ENCODE measurements at regions not wholly inside any gene's neighbourhood (a gene's known extent, or its start where the extent isn't known, plus 50 kb on each side); places are given as distances from the start of the nearest gene placed in this dataset.

DNA sequence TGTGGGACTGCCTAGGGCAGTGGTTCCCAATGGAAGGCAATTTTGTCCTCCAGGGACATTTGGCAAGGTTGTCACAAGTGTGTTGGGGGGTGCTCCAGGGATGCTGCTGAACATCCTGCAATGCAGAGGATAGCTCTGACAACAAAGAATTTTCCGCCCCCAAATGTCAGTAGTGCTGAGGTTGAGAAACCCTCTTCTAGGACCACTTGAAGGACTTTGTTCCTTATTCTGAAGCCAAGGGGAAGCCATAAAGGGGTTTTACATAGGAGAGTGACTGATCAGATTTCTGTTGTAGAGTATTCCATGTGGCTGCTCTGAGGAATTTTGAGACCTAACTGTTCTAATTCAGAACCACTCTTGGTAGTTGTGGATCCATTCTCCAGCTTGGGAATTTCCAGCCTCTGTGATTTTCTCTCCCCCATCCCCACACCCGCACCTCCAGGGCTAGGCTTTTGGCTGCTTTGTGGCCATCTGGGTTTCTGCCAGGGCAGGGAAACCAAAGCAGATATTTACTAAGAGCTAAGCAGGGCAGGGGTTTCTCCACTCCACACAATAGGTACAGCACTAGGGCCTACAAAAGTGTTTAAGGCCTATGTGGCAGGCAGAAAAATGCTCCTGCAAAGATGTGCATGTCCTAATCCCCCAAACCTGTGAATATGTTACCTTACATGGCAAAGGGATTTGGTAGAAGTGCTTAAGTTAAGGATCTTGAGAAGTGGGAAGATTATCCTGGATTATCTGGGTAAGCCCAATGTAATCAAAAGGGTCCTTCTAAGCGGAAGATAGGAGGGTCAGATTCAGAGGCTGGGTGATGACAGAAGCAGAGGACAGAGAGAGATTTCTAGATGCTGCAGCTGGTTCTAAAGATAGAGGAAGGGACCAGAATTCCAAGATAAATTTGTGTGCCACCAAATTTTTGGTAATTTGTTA is 135.4 kb downstream of the TMEM17 start:
- 0 out of 2 replicates have a peak, but pooled peaks cover 4% of the 10 kb centered on the region for H3K36me3 ChIP-seq (ENCODE audit: control insufficient read depth, insufficient read depth, low read length)
- peaks cover 30% of the 10 kb centered on the region for H3K9me3 ChIP-seq (ENCODE audit: control insufficient read depth, insufficient read depth, low read depth, low read length)
- H3K27me3 ChIP-seq (ENCODE audit: control insufficient read depth, insufficient read depth, low read length) = no peaks in the 10 kb centered on the region
- no peak overlapping the region for H3K9ac ChIP-seq (ENCODE audit: low read length)
- H3K27ac ChIP-seq (ENCODE audit: low read depth, low read length) = no peak overlapping the region
- H3K4me3 ChIP-seq (ENCODE audit: low read depth, low read length) = no peak overlapping the region
- peaks cover 22% of the 10 kb centered on the region for H3K4me1 ChIP-seq (ENCODE audit: control insufficient read depth, insufficient read depth, low read length)

GRCh38 chr2:62369541-62370202 is 136.3 kb downstream of the TMEM17 start:
- no peaks in the 10 kb centered on the region for H3K27me3 ChIP-seq (ENCODE audit: control insufficient read depth, insufficient read depth, low read length)
- no peak overlapping the region for H3K4me3 ChIP-seq (ENCODE audit: low read depth, low read length)
- H3K4me1 ChIP-seq (ENCODE audit: control insufficient read depth, insufficient read depth, low read length) = peaks cover 23% of the 10 kb centered on the region
- no peak overlapping the region for H3K27ac ChIP-seq (ENCODE audit: low read depth, low read length)
- H3K36me3 ChIP-seq (ENCODE audit: control insufficient read depth, insufficient read depth, low read length) = 0 out of 2 replicates have a peak, but pooled peaks cover 4% of the 10 kb centered on the region
- no peak overlapping the region for H3K9ac ChIP-seq (ENCODE audit: low read length)
- H3K9me3 ChIP-seq (ENCODE audit: control insufficient read depth, insufficient read depth, low read depth, low read length) = peaks cover 30% of the 10 kb centered on the region

- peaks cover 26% of the 10 kb centered on the region for H3K4me1 ChIP-seq (ENCODE audit: control insufficient read depth, insufficient read depth, low read length)
- peaks cover 12% of the 10 kb centered on the region for H3K9me3 ChIP-seq (ENCODE audit: control insufficient read depth, insufficient read depth, low read depth, low read length)
- no peak overlapping the region for H3K27ac ChIP-seq (ENCODE audit: low read depth, low read length)
- H3K4me3 ChIP-seq (ENCODE audit: low read depth, low read length) = no peak overlapping the region
- no peaks in the 10 kb centered on the region for H3K27me3 ChIP-seq (ENCODE audit: control insufficient read depth, insufficient read depth, low read length)
- no peaks in the 10 kb centered on the region for H3K36me3 ChIP-seq (ENCODE audit: control insufficient read depth, insufficient read depth, low read length)
- no peak overlapping the region for H3K9ac ChIP-seq (ENCODE audit: low read length)
These were observed 141.0 kb downstream of the TMEM17 start for GRCh38 chr2:62364791-62365528.

DNA sequence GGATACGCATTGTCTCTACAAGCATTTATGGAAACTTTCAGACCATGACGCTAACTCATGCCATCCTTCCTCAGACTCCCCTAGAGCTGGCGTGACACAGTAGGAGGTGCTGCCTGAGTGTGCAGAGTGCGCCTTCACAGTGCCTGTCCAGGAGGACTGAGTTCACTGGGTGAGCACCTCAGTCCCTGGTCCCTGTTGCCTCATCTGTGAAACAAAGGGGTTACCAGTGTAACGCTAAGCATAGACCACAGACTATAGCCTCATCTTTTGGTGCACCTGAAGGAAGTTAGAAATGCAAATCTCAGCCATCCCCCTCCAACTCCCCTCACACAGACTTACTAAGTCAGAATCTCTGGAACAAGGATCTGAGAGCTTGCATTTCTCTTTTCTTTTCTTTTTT is 142.8 kb downstream of the TMEM17 start:
- H3K4me3 ChIP-seq (ENCODE audit: low read depth, low read length) = no peak overlapping the region
- H3K9ac ChIP-seq (ENCODE audit: low read length) = no peak overlapping the region
- H3K4me1 ChIP-seq (ENCODE audit: control insufficient read depth, insufficient read depth, low read length) = peaks cover 22% of the 10 kb centered on the region
- H3K9me3 ChIP-seq (ENCODE audit: control insufficient read depth, insufficient read depth, low read depth, low read length) = peaks cover 12% of the 10 kb centered on the region
- no peaks in the 10 kb centered on the region for H3K36me3 ChIP-seq (ENCODE audit: control insufficient read depth, insufficient read depth, low read length)
- no peaks in the 10 kb centered on the region for H3K27me3 ChIP-seq (ENCODE audit: control insufficient read depth, insufficient read depth, low read length)
- H3K27ac ChIP-seq (ENCODE audit: low read depth, low read length) = no peak overlapping the region

DNA sequence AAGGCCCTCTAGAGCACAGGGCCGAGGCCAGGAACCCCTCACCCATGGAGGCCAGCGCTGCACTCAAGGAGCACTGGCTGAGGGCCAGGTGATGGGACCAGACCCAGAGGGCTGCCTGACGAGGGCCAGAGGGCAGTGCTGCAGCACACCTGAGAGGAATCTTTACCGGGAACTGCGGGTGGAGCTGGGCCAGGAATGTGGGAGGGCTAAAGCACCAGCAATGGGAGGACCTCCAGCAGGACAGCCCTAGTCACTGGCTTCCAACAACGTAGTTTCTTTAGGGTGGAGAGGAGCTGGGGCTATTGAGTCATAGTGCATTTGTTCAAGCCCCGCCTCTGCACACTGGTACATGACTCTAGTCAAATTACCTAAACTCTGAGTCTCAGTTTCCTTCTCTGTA is 143.4 kb downstream of the TMEM17 start:
- no peak overlapping the region for H3K4me3 ChIP-seq (ENCODE audit: low read depth, low read length)
- no peak overlapping the region for H3K27ac ChIP-seq (ENCODE audit: low read depth, low read length)
- peaks cover 22% of the 10 kb centered on the region for H3K4me1 ChIP-seq (ENCODE audit: control insufficient read depth, insufficient read depth, low read length)
- H3K27me3 ChIP-seq (ENCODE audit: control insufficient read depth, insufficient read depth, low read length) = no peaks in the 10 kb centered on the region
- no peak overlapping the region for H3K9ac ChIP-seq (ENCODE audit: low read length)
- H3K9me3 ChIP-seq (ENCODE audit: control insufficient read depth, insufficient read depth, low read depth, low read length) = peaks cover 12% of the 10 kb centered on the region
- no peaks in the 10 kb centered on the region for H3K36me3 ChIP-seq (ENCODE audit: control insufficient read depth, insufficient read depth, low read length)

DNA sequence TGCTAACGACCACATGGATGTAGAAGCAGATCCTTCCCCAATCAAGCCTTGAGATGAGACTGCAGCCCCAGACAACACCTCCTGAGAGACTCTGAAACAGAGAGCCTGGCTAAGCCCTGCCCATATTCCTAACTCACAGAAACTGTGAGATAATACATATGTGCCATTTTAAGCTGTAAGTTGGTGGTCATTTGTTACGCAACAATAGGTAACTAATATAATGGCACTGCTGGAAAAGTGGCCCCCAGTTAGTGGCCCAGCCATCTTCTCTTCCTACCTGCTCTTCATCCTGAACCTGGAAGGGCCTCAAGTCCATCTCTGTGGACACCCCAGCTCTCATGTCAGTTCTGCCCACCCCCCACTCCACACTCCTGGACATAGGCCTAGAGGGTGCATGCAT is 144.0 kb downstream of the TMEM17 start:
- Histone ChIP-seq H3K9me3 (ENCODE audit: control insufficient read depth, insufficient read depth, low read depth, low read length) (peaks cover 12% of the 10 kb centered on the region), H3K27me3 (ENCODE audit: control insufficient read depth, insufficient read depth, low read length) (no peaks in the 10 kb centered on the region), H3K27ac (ENCODE audit: low read depth, low read length) (no peak overlapping the region), H3K36me3 (ENCODE audit: control insufficient read depth, insufficient read depth, low read length) (no peaks in the 10 kb centered on the region), H3K4me3 (ENCODE audit: low read depth, low read length) (no peak overlapping the region), H3K4me1 (ENCODE audit: control insufficient read depth, insufficient read depth, low read length) (peaks cover 22% of the 10 kb centered on the region), H3K9ac (ENCODE audit: low read length) (no peak overlapping the region)

DNA sequence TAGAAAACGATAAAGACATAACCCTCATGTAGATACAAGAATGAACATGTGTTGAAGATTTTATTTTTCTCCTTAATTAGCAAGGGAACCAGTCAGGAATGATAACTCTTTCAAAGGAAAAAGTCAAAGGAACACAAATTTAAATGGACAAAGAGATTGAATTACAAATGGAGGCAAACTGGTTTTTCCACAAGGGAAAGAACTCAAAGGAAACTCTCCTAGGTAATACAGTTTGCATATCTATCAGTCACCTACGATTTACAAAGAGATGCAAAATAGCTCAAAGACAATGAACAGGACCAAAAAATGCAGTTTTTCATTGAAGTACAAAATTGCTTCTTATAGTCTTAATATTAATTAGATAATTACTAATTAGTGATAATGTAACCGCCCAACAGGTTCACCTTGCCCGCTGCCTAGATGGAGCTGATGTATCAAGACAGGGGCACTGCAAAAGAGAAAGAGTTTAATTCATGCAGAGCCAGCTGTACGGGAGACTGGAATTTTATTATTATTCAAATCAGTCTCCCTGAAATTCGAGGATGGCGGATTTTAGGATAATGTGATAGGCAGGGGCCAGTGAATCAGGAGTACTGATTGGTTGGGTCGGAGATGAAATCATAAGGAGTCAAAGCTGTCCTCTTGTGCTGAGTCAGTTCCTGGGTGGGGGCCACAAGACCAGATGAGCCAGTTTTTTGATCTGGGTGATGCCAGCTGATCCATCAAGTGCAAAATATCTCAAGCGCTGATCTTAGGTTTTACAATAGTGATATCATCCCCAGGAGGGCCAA is 151.0 kb downstream of the TMEM17 start:
- H3K4me3 ChIP-seq (ENCODE audit: low read depth, low read length) = peak overlapping the region; percentile 22
- peak overlapping the region; percentile 57 for H3K9ac ChIP-seq (ENCODE audit: low read length)
- H3K36me3 ChIP-seq (ENCODE audit: control insufficient read depth, insufficient read depth, low read length) = no peaks in the 10 kb centered on the region
- H3K4me1 ChIP-seq (ENCODE audit: control insufficient read depth, insufficient read depth, low read length) = peaks cover 13% of the 10 kb centered on the region
- peak overlapping the region; percentile 95 for H3K27ac ChIP-seq (ENCODE audit: low read depth, low read length)
- no peaks in the 10 kb centered on the region for H3K27me3 ChIP-seq (ENCODE audit: control insufficient read depth, insufficient read depth, low read length)
- peaks cover 10% of the 10 kb centered on the region; the same call in 1 of the 2 replicates for H3K9me3 ChIP-seq (ENCODE audit: control insufficient read depth, insufficient read depth, low read depth, low read length)

GRCh38 chr2:62352031-62352430 is 154.0 kb downstream of the TMEM17 start:
- no peak overlapping the region for H3K27ac ChIP-seq (ENCODE audit: low read depth, low read length)
- peaks cover 16% of the 10 kb centered on the region for H3K4me1 ChIP-seq (ENCODE audit: control insufficient read depth, insufficient read depth, low read length)
- H3K9ac ChIP-seq (ENCODE audit: low read length) = no peak overlapping the region
- no peaks in the 10 kb centered on the region for H3K36me3 ChIP-seq (ENCODE audit: control insufficient read depth, insufficient read depth, low read length)
- H3K27me3 ChIP-seq (ENCODE audit: control insufficient read depth, insufficient read depth, low read length) = no peaks in the 10 kb centered on the region
- no peak overlapping the region for H3K4me3 ChIP-seq (ENCODE audit: low read depth, low read length)
- H3K9me3 ChIP-seq (ENCODE audit: control insufficient read depth, insufficient read depth, low read depth, low read length) = peaks cover 10% of the 10 kb centered on the region; the same call in 1 of the 2 replicates

DNA sequence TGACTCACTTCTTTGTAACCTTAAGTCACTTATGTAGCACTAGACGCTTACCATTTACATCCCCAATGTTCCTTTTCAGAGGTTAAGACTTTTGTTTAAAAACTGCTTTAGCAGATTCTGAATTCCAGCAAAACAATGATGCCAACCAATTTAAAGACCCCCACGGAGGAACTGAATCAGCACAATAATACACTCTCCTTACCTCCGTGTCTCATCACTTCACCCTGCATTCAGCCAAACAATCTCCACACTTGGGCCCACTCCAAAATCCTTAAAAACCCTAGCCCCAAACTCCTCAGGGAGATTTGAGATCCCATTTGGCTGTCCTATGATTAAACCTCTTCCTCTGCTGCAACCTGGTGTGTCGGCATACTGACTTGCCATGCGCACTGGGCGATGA is 153.9 kb downstream of the B3GNT2 start:
- Histone ChIP-seq H3K4me3 (ENCODE audit: low read depth, low read length) (no peak overlapping the region), H3K9me3 (ENCODE audit: control insufficient read depth, insufficient read depth, low read depth, low read length) (peaks cover 10% of the 10 kb centered on the region; the same call in 1 of the 2 replicates), H3K9ac (ENCODE audit: low read length) (no peak overlapping the region), H3K36me3 (ENCODE audit: control insufficient read depth, insufficient read depth, low read length) (no peaks in the 10 kb centered on the region), H3K4me1 (ENCODE audit: control insufficient read depth, insufficient read depth, low read length) (peaks cover 10% of the 10 kb centered on the region), H3K27me3 (ENCODE audit: control insufficient read depth, insufficient read depth, low read length) (no peaks in the 10 kb centered on the region), H3K27ac (ENCODE audit: low read depth, low read length) (no peak overlapping the region)

GRCh38 chr2:62348700-62349099 is 152.8 kb downstream of the B3GNT2 start:
- H3K36me3 ChIP-seq (ENCODE audit: control insufficient read depth, insufficient read depth, low read length) = no peaks in the 10 kb centered on the region
- peaks cover 10% of the 10 kb centered on the region; the same call in 1 of the 2 replicates for H3K9me3 ChIP-seq (ENCODE audit: control insufficient read depth, insufficient read depth, low read depth, low read length)
- no peak overlapping the region for H3K9ac ChIP-seq (ENCODE audit: low read length)
- no peak overlapping the region for H3K27ac ChIP-seq (ENCODE audit: low read depth, low read length)
- H3K27me3 ChIP-seq (ENCODE audit: control insufficient read depth, insufficient read depth, low read length) = no peaks in the 10 kb centered on the region
- 0 out of 2 replicates have a peak, but pooled peaks cover 3% of the 10 kb centered on the region for H3K4me1 ChIP-seq (ENCODE audit: control insufficient read depth, insufficient read depth, low read length)
- no peak overlapping the region for H3K4me3 ChIP-seq (ENCODE audit: low read depth, low read length)

All from HUES6 (cell line).